B cell (primary cell): ENCODE measurements at regions not wholly inside any gene's neighbourhood (a gene's known extent, or its start where the extent isn't known, plus 50 kb on each side); places are given as distances from the start of the nearest gene placed in this dataset.

Experiments used
- EZH2 ChIP-seq: IDR thresholded peaks from 2 replicates; pipeline ENCODE4 v1.6.1; 2012; ENCODE audit warnings: borderline replicate concordance, low read depth, mild to moderate bottlenecking, moderate library complexity, low read length; ENCODE audit not compliant: insufficient read depth, poor library complexity, severe bottlenecking
- TF ChIP-seq, protein P1 (sequence below): fragments of 200-600 bp; IDR thresholded peaks from one replicate; pipeline ENCODE4 v1.8.0; 2022; ENCODE audit warnings: antibody characterized with exemption, mild to moderate bottlenecking

DNA sequence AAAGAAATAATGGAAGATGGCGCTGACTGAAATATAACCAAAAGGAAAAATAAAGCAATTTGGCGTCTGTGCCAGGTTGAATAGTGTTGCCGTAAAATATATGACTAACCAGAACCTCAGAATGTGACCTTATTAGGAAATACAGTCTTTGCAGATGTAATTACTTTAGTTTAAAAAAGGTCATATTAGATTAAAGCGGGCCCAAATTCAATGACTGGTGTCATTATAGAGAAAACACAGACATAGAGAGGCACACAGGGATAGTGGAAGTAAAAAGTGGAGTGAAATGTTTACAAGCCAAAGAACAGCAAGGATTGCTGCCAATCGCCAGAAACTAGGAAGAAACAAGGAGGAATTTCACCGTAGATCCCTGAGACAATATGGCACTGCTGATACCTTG, 521.2 kb downstream of the FRK start:
- TF ChIP-seq, protein P1, sequence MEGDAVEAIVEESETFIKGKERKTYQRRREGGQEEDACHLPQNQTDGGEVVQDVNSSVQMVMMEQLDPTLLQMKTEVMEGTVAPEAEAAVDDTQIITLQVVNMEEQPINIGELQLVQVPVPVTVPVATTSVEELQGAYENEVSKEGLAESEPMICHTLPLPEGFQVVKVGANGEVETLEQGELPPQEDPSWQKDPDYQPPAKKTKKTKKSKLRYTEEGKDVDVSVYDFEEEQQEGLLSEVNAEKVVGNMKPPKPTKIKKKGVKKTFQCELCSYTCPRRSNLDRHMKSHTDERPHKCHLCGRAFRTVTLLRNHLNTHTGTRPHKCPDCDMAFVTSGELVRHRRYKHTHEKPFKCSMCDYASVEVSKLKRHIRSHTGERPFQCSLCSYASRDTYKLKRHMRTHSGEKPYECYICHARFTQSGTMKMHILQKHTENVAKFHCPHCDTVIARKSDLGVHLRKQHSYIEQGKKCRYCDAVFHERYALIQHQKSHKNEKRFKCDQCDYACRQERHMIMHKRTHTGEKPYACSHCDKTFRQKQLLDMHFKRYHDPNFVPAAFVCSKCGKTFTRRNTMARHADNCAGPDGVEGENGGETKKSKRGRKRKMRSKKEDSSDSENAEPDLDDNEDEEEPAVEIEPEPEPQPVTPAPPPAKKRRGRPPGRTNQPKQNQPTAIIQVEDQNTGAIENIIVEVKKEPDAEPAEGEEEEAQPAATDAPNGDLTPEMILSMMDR, result no peak
- TF ChIP-seq EZH2, result no peak
